SH-SY5Y (cell line): ENCODE measurements at regions not wholly inside any gene's neighbourhood (a gene's known extent, or its start where the extent isn't known, plus 50 kb on each side); places are given as distances from the start of the nearest gene placed in this dataset.

Source experiments
- GATA2 ChIP-seq: IDR thresholded peaks from 2 replicates; pipeline ENCODE4 v1.6.1; 2011; ENCODE audit warnings: mild to moderate bottlenecking, low read depth, low read length
- GATA3 ChIP-seq: IDR thresholded peaks from 2 replicates; pipeline ENCODE4 v1.6.1; 2011; ENCODE audit warnings: low read depth, mild to moderate bottlenecking, low read length, moderate library complexity

- no peak for TF ChIP-seq GATA3
- TF ChIP-seq GATA2: no peak
Observed at GRCh38 chr14:85418721-85419120, 111.2 kb upstream of the FLRT2 start.
